GM12873 (cell line): ENCODE measurements at regions not wholly inside any gene's neighbourhood (a gene's known extent, or its start where the extent isn't known, plus 50 kb on each side); places are given as distances from the start of the nearest gene placed in this dataset.

Experiments
- TF ChIP-seq, protein P1 (sequence below): IDR thresholded peaks from 2 replicates; pipeline ENCODE4 v1.5.1; 2012; ENCODE audit warnings: low read depth, mild to moderate bottlenecking, moderate library complexity, low read length, control low read depth; ENCODE audit not compliant: insufficient read depth; ENCODE audit errors: missing control alignments

DNA sequence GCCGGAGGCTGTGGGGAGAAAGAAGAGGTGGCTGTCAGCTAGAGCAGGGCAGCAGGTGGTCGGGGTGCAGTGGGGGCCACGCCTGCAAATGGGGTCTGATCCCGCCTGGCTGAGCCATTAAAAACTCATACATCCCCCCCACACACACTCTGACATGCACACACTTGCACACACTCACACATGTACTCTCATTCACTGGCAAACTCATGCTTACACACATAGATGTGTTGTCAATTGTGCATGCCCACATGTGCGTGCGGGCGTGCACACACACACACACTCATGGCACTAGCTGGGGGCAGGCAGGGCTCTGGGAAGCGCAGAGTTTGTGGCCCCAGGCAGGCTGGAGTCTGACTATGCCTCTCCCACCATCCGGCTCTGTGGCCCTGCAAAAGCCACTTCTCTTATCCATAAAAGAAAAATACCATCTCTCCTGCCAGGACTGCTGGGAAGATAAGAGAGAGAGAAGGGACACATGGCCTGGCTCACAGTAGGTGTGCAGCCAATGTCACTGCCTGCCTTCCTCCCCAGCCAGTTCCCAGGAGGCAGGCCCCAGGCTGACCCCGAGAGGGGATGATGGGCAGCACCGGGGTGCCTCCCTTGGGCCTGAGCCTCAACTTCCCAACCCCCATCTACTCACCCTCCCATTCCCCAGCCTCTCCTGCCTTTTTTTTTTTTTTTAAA, 163.5 kb upstream of the LINGO1 start:
- TF ChIP-seq, protein P1, sequence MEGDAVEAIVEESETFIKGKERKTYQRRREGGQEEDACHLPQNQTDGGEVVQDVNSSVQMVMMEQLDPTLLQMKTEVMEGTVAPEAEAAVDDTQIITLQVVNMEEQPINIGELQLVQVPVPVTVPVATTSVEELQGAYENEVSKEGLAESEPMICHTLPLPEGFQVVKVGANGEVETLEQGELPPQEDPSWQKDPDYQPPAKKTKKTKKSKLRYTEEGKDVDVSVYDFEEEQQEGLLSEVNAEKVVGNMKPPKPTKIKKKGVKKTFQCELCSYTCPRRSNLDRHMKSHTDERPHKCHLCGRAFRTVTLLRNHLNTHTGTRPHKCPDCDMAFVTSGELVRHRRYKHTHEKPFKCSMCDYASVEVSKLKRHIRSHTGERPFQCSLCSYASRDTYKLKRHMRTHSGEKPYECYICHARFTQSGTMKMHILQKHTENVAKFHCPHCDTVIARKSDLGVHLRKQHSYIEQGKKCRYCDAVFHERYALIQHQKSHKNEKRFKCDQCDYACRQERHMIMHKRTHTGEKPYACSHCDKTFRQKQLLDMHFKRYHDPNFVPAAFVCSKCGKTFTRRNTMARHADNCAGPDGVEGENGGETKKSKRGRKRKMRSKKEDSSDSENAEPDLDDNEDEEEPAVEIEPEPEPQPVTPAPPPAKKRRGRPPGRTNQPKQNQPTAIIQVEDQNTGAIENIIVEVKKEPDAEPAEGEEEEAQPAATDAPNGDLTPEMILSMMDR: no peak

DNA sequence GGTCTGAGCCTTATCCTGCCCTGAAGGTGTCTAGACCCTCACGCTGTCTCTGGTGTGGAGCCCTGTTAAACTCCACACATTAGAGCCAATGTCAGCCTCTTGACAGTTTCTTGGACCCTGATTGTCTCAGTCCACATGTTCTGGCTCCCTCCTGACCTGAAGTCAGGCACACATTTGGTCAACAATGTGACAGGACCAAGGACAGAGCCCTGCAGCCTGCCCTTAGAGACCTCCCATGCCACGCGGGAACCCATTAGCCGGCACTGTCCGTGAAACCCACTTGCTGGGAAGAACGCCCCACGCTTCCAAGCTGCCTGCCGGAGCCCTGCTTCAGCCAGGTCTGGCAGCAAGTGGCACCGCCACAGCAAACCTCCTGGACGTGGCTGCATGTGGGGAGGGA, 162.7 kb upstream of the LINGO1 start:
- TF ChIP-seq, protein P1: no peak

DNA sequence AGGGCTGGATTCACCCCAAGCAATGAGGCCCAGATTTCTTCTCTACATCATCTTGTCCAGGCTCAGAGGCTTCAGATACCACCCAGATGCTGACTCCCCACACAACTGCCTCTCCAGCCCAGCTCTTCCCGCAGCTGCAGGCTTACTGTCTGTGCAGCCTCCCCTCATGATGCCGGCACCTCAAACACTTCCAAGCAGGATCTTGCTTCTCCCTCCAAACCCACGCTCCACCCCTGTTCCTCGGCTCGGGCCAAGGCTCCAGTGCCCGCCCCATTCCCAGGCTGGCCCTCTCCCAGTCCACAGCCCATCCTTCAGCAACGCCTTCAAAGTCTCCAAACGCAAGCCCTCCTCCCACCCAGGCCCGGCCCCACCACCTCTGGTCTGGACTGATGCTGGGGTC, 159.2 kb upstream of the LINGO1 start:
- TF ChIP-seq, protein P1: no peak

DNA sequence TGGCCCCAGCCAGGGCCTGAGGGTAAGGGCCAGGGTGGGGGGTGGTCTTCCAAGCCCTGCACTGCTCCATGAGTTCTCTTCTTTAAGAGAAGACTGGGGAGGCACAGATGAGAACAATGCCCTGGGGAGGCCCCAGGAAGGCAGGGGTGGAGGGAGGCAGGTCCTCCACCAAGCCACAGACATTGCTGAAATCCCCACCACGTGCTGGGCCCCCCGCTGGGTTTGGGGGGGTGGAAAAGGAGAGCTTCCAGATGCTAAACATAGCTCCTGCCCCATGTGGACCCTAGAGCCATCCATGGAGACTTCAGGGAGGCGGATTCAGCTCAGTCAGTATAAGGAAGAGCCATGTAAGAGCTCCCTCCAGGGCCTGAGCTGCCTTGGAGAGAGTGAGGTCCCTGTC, 157.8 kb upstream of the LINGO1 start:
- TF ChIP-seq, protein P1: no peak

DNA sequence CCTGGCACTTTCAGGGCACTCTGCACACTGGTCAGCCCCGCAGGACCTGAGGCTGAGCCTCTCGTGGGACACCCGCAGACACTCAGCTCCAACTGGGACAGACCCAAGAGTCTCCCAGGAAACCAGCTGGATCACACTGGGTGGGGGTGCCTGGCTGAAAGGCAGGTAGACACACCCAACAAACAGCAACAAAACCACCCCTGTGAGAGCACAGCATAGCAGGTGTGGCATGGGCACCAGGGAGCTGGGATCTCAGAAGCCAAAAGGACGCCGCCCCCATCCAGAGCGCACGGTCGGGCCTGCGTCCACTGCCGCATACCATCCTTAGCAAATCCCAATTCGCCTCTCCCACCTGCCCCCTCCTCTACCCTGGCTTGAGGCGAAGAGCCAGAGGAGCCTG, 154.2 kb upstream of the LINGO1 start:
- TF ChIP-seq, protein P1: no peak

DNA sequence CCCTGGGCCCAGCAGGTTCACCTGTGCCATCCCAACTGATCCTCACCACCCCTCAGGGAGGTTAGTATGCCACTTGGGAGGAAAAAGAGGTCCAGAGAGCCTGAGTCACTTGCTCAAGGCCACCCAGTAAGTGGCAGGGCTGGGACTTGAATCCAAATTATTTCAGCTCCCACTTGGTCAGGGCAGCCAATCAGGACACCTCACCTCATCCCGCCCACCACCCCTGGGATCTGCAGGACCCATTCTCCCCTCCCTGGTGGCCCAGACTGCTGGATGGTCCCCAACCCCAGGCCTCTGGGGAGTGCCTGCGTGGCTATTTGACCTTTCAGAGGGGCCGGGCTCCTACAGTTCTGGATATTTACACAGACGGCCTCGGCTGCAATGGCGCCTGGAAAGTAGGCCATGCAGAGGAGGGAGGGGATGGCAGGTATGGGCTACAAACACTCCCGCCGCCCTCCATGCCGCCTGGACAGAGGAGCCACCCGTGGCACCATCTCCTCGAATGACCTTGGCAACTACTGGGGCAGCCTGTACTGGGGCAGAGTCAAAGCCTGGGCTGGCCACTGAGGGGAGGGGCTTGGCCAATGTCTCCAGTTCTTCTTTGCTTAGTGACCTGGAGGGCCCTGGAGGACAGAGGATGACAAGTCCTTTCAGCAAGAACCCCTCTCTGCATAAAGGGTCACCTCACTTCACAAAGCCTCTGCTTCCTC, 153.6 kb upstream of the LINGO1 start:
- TF ChIP-seq, protein P1: no peak

DNA sequence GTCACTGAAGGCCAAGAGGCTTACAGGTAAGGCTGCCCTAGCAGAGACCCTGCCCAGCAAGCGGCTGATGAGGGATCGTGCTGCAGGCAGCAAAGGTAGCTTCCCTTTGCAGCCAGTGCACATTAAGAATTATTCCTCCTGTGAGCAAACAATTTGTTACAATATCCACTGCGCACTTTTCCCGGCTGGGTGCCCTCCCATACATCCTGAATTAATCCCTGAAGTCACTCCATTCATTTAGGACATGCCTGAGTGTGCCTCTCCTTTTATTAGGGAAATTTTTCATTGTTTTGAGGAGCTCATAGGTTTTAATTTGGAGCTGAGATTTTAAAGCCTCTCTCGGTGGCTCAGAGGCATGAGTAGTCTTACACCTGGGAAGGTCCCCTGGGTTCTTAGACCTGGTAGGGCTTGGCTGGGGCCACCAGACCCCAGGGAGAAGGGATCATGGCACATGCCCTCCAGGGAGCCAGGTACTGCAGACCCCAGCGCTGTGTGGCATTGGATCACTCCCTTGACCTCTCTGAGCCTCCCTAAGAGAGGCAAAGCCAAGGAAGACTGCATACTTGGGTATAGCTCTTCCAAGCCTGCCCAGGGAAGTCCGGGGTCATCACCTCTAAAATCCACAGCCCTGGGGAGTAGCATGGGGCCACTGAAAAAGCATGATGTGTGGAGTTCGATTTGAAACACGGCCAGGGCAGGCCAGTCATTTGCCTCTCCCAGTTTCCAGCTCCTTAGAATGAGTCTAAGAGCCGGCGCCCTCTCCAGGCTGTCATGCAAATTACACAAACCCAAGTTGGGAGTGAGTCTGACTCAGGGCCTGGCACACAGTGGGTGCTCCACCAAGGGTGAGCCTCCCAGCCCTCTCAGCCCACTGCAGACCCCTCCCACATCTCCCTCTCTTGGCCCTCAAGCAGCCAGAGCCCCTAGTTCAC, 151.9 kb upstream of the LINGO1 start:
- TF ChIP-seq, protein P1: peak; percentile 66
